Keratinocyte (primary cell): ENCODE measurements at regions not wholly inside any gene's neighbourhood (a gene's known extent, or its start where the extent isn't known, plus 50 kb on each side); places are given as distances from the start of the nearest gene placed in this dataset.
A peak's percentile ranks its signal among the peaks of the same experiment; 100 is the strongest.

Source experiments
- CTCF ChIP-seq, 3 experiments: IDR thresholded peaks in 1 of 3; conservative IDR thresholded peaks in 1 of 3; optimal IDR thresholded peaks in 1 of 3; 2 replicates in 2 of 3; 3 replicates in 1 of 3; pipeline versions ENCODE3 to v1.5.1; 2011; ENCODE audit warnings: low read length in 3 of 3, mild to moderate bottlenecking in 3 of 3, moderate library complexity in 2 of 3, control low read depth in 1 of 3, inconsistent platforms in 1 of 3; ENCODE audit not compliant: insufficient read depth in 2 of 3; ENCODE audit errors: extremely low read depth in 1 of 3
- EZH2 ChIP-seq: IDR thresholded peaks from one replicate; pipeline ENCODE4 v1.6.1; 2012; ENCODE audit warnings: inconsistent platforms, mild to moderate bottlenecking, low read length, moderate library complexity

GRCh38 chr6:130296854-130297253 lies 69.0 kb upstream of the TMEM200A start:
- TF ChIP-seq EZH2 (no peak), CTCF (optimal IDR thresholded peaks at IDR 0.05 in 1 of 3, IDR thresholded peaks at IDR 0.05 in 1 of 3, conservative IDR thresholded peaks at IDR 0.05 in 1 of 3; ENCODE audit: extremely low read depth in 1 of 3, insufficient read depth in 2 of 3, low read length in 3 of 3) (peak; percentile 17 to 36 (median 31))
